Endodermal cell (in vitro differentiated cells): ENCODE measurements at regions not wholly inside any gene's neighbourhood (a gene's known extent, or its start where the extent isn't known, plus 50 kb on each side); places are given as distances from the start of the nearest gene placed in this dataset.

Experiments used
- DNase-seq: peaks from one replicate; pipeline ENCODE4 v3.0.0-alpha.2; 2017
- H3K27ac ChIP-seq: 2 replicates; pipeline ENCODE4 v1.5.1; 2013; ENCODE audit warnings: mild to moderate bottlenecking, low read depth, low read length, moderate library complexity
- H3K27me3 ChIP-seq: 2 replicates; pipeline ENCODE4 v1.6.1; 2013; ENCODE audit warnings: mild to moderate bottlenecking, low read length, moderate library complexity; ENCODE audit not compliant: insufficient read depth, control insufficient read depth, poor library complexity, severe bottlenecking
- H3K36me3 ChIP-seq: 2 replicates; pipeline ENCODE4 v1.7.0; 2013; ENCODE audit warnings: mild to moderate bottlenecking, low read length, moderate library complexity; ENCODE audit not compliant: control insufficient read depth, insufficient read depth
- H3K4me1 ChIP-seq: one replicate; pipeline ENCODE4 v1.7.0; 2013; ENCODE audit warnings: low read length; ENCODE audit not compliant: control insufficient read depth, insufficient read depth
- H3K4me3 ChIP-seq: 2 replicates; pipeline ENCODE4 v1.5.1; 2013; ENCODE audit warnings: mild to moderate bottlenecking, low read length, moderate library complexity
- H3K9ac ChIP-seq: 2 replicates; pipeline ENCODE4 v1.6.1; 2013; ENCODE audit warnings: mild to moderate bottlenecking, low read length, moderate library complexity; ENCODE audit not compliant: poor library complexity, severe bottlenecking; ENCODE audit errors: extremely low read depth
- H3K9me3 ChIP-seq: 2 replicates; pipeline ENCODE4 v1.6.1; 2013; ENCODE audit warnings: mild to moderate bottlenecking, low read length, moderate library complexity; ENCODE audit not compliant: control insufficient read depth
- H3K27ac Mint-ChIP-seq: 2 replicates; pipeline ENCODE4 v1.8.0; 2020; ENCODE audit warnings: mixed read lengths
- H3K27me3 Mint-ChIP-seq: 2 replicates; pipeline ENCODE4 v1.8.0; 2021; ENCODE audit warnings: mild to moderate bottlenecking, mixed read lengths; ENCODE audit not compliant: insufficient read depth
- H3K36me3 Mint-ChIP-seq: 2 replicates; pipeline ENCODE4 v1.8.0; 2020; ENCODE audit warnings: low read depth, mixed read lengths
- H3K4me1 Mint-ChIP-seq: 2 replicates; pipeline ENCODE4 v1.8.0; 2020; ENCODE audit warnings: mixed read lengths
- H3K4me3 Mint-ChIP-seq: 2 replicates; pipeline ENCODE4 v1.8.0; 2020; ENCODE audit warnings: mild to moderate bottlenecking, moderate library complexity, mixed read lengths
- H3K9me3 Mint-ChIP-seq: 2 replicates; pipeline ENCODE4 v1.8.0; 2020; ENCODE audit warnings: mild to moderate bottlenecking, mixed read lengths
- CTCF ChIP-seq: fragments of 200-600 bp; sonication (generic); conservative IDR thresholded peaks from 2 replicates; pipeline ENCODE4 v1.5.0; 2021; ENCODE audit warnings: antibody characterized with exemption, mild to moderate bottlenecking
- WGBS, 2 experiments: methylation state at CpG; one replicate each; pipeline versions ENCODE4 v1.1.5 to v1.1.7; 2013; ENCODE audit warnings: missing lambda C conversion rate in 2 of 2, mixed read lengths in 1 of 2; ENCODE audit not compliant: insufficient coverage in 1 of 2, insufficient read length in 1 of 2; 5-methylcytosine and 5-hydroxymethylcytosine counted together

- no peaks in the 10 kb centered on the region for H3K4me1 Mint-ChIP-seq
- Histone ChIP-seq H3K27ac (no peak overlapping the region), H3K4me3 (no peak overlapping the region), H3K9me3 (no peaks in the 10 kb centered on the region), H3K9ac (no peak overlapping the region), H3K36me3 (no peaks in the 10 kb centered on the region), H3K27me3 (no peaks in the 10 kb centered on the region), H3K4me1 (no peaks in the 10 kb centered on the region)
- 89% methylated on average over 2 of the region's 2 CpGs; no CpG with 5 or more reads in 1 of the 2 experiments for WGBS, 2 experiments
- no peaks in the 10 kb centered on the region for H3K36me3 Mint-ChIP-seq
- TF ChIP-seq CTCF, result no peak
- DNase-seq, result no peak
- H3K27me3 Mint-ChIP-seq, result no peaks in the 10 kb centered on the region
- H3K27ac Mint-ChIP-seq, result no peak overlapping the region
- H3K4me3 Mint-ChIP-seq, result no peak overlapping the region
- no peaks in the 10 kb centered on the region for H3K9me3 Mint-ChIP-seq
Observed at GRCh38 chr1:189496768-189497167, 980.9 kb downstream of the BRINP3 start.

- no peak for TF ChIP-seq CTCF
- Histone ChIP-seq H3K9ac (no peak overlapping the region), H3K9me3 (peaks cover 2% of the 10 kb centered on the region), H3K27me3 (no peaks in the 10 kb centered on the region), H3K36me3 (no peaks in the 10 kb centered on the region), H3K4me3 (no peak overlapping the region), H3K4me1 (no peaks in the 10 kb centered on the region), H3K27ac (no peak overlapping the region)
- Mint-ChIP-seq H3K36me3 (no peaks in the 10 kb centered on the region), H3K9me3 (no peaks in the 10 kb centered on the region), H3K4me1 (no peaks in the 10 kb centered on the region), H3K27me3 (no peaks in the 10 kb centered on the region), H3K4me3 (no peak overlapping the region), H3K27ac (no peak overlapping the region)
- no peak for DNase-seq
- WGBS, 2 experiments, result 86% methylated on average over 2 to 3 of the region's 4 CpGs
Observed at GRCh38 chr1:189499736-189500135, 977.9 kb downstream of the BRINP3 start.

GRCh38 chr1:189500778-189501177 lies 976.9 kb downstream of the BRINP3 start:
- H3K4me1 Mint-ChIP-seq, result peaks cover 1% of the 10 kb centered on the region

More at GRCh38 chr1:189500778-189501177, 976.9 kb downstream of the BRINP3 start:
- H3K36me3 Mint-ChIP-seq, result no peaks in the 10 kb centered on the region
- no peak for DNase-seq
- no peaks in the 10 kb centered on the region for H3K27me3 ChIP-seq
- H3K4me3 ChIP-seq, result no peak overlapping the region
- no peak overlapping the region for H3K9ac ChIP-seq
- peaks cover 5% of the 10 kb centered on the region for H3K9me3 ChIP-seq
- no peaks in the 10 kb centered on the region for H3K27me3 Mint-ChIP-seq
- no peak for TF ChIP-seq CTCF
- no peaks in the 10 kb centered on the region for H3K36me3 ChIP-seq
- H3K27ac ChIP-seq, result no peak overlapping the region
- no peak overlapping the region for H3K27ac Mint-ChIP-seq
- no peaks in the 10 kb centered on the region for H3K4me1 ChIP-seq
- 89 to 100% methylated on average over 2 of the region's 2 CpGs for WGBS, 2 experiments
- H3K4me3 Mint-ChIP-seq, result no peak overlapping the region
- no peaks in the 10 kb centered on the region for H3K9me3 Mint-ChIP-seq
